Caco-2 (cell line): ENCODE measurements at regions not wholly inside any gene's neighbourhood (a gene's known extent, or its start where the extent isn't known, plus 50 kb on each side); places are given as distances from the start of the nearest gene placed in this dataset.

Experiments used
- BruUV-seq: library from RNA; stranded (reverse); fragments of 400-500 nt; replicated peaks from 2 replicates; lab custom pipeline; 2021; lab: Mats Ljungman, UMichigan
- CTCF ChIA-PET: fragments of 300-600 bp; sonication (Branson Sonifier 250); formaldehyde crosslinking; loops from one replicate; lab custom pipeline; 2022; ENCODE audit warnings: antibody characterized with exemption; lab: Charles Lee
- POLR2A ChIA-PET: fragments of 300-600 bp; sonication (Branson Sonifier 250); formaldehyde crosslinking; loops from one replicate; lab custom pipeline; 2022; ENCODE audit warnings: antibody characterized with exemption; lab: Charles Lee
- DNase-seq, 2 experiments: peaks; one replicate each; pipeline versions ENCODE4 v3.0.0 to v3.0.0-alpha.2; 2020 to 2022
- H3K27me3 ChIP-seq: replicated peaks from 2 replicates; pipeline ENCODE4 v1.6.0; 2011; ENCODE audit warnings: low read length; ENCODE audit not compliant: control insufficient read depth, insufficient read depth
- H3K36me3 ChIP-seq: 2 replicates; pipeline ENCODE4 v1.5.1; 2011; ENCODE audit warnings: low read length; ENCODE audit not compliant: control insufficient read depth, insufficient read depth
- H3K4me1 ChIP-seq: fragments of 250-450 bp; sonication (Bioruptor Pico); 2 replicates; pipeline ENCODE4 v1.5.1; 2020; ENCODE audit warnings: mild to moderate bottlenecking
- H3K4me3 ChIP-seq: 2 replicates; pipeline ENCODE4 v1.5.1; 2011; ENCODE audit warnings: low read depth, mild to moderate bottlenecking, control low read depth, low read length
- H3K9me3 ChIP-seq: fragments of 250-450 bp; sonication (Bioruptor Pico); 2 replicates; pipeline ENCODE4 v1.5.1; 2020; ENCODE audit warnings: mild to moderate bottlenecking, moderate library complexity
- H3K27ac Mint-ChIP-seq: one replicate; pipeline ENCODE4 v1.8.0; 2022; ENCODE audit warnings: mixed read lengths; ENCODE audit not compliant: unreplicated experiment
- H3K27me3 Mint-ChIP-seq: one replicate; pipeline ENCODE4 v1.8.0; 2022; ENCODE audit warnings: mixed read lengths; ENCODE audit not compliant: insufficient read depth, unreplicated experiment
- H3K36me3 Mint-ChIP-seq: one replicate; pipeline ENCODE4 v1.8.0; 2022; ENCODE audit warnings: mild to moderate bottlenecking, mixed read lengths; ENCODE audit not compliant: insufficient read depth, unreplicated experiment
- H3K4me1 Mint-ChIP-seq: one replicate; pipeline ENCODE4 v1.8.0; 2022; ENCODE audit warnings: low read depth, mixed read lengths; ENCODE audit not compliant: unreplicated experiment
- H3K4me3 Mint-ChIP-seq: one replicate; pipeline ENCODE4 v1.8.0; 2022; ENCODE audit warnings: mild to moderate bottlenecking, moderate library complexity, mixed read lengths; ENCODE audit not compliant: unreplicated experiment
- H3K9me3 Mint-ChIP-seq: one replicate; pipeline ENCODE4 v1.8.0; 2022; ENCODE audit warnings: mixed read lengths; ENCODE audit not compliant: unreplicated experiment
- intact Hi-C: fragments of 100-400 bp; cut with micrococcal nuclease; formaldehyde crosslinking; loops from one replicate; pipeline ENCODE4 v1.10.0; 2022; ENCODE audit not compliant: unreplicated experiment
- TF ChIP-seq, protein P1 (sequence below), 2 experiments: fragments of 200-600 bp in 1 of 2; IDR thresholded peaks; 1 replicate in 1 of 2; 2 replicates in 1 of 2; pipeline versions ENCODE4 v1.5.1 to v1.8.0; 2011 to 2022; ENCODE audit warnings: antibody characterized with exemption in 1 of 2, control low read depth in 1 of 2, inconsistent platforms in 1 of 2, low read depth in 1 of 2, low read length in 1 of 2, mild to moderate bottlenecking in 1 of 2, moderate library complexity in 1 of 2; ENCODE audit not compliant: insufficient read depth in 1 of 2, severe bottlenecking in 1 of 2, unreplicated experiment in 1 of 2

GRCh38 chr2:240297256-240298116, 138.0 kb upstream of the GPC1 start:
- CTCF ChIA-PET = no interaction called here
- POLR2A ChIA-PET = no interaction called here
- Mint-ChIP-seq H3K27ac (no peak overlapping the region), H3K4me3 (no peak overlapping the region), H3K27me3 (no peaks in the 10 kb centered on the region), H3K9me3 (no peaks in the 10 kb centered on the region), H3K4me1 (no peaks in the 10 kb centered on the region), H3K36me3 (no peaks in the 10 kb centered on the region)
- Histone ChIP-seq H3K9me3 (no peaks in the 10 kb centered on the region), H3K4me1 (no peaks in the 10 kb centered on the region), H3K4me3 (no peak overlapping the region), H3K27me3 (no peaks in the 10 kb centered on the region), H3K36me3 (no peaks in the 10 kb centered on the region)
- TF ChIP-seq, protein P1, sequence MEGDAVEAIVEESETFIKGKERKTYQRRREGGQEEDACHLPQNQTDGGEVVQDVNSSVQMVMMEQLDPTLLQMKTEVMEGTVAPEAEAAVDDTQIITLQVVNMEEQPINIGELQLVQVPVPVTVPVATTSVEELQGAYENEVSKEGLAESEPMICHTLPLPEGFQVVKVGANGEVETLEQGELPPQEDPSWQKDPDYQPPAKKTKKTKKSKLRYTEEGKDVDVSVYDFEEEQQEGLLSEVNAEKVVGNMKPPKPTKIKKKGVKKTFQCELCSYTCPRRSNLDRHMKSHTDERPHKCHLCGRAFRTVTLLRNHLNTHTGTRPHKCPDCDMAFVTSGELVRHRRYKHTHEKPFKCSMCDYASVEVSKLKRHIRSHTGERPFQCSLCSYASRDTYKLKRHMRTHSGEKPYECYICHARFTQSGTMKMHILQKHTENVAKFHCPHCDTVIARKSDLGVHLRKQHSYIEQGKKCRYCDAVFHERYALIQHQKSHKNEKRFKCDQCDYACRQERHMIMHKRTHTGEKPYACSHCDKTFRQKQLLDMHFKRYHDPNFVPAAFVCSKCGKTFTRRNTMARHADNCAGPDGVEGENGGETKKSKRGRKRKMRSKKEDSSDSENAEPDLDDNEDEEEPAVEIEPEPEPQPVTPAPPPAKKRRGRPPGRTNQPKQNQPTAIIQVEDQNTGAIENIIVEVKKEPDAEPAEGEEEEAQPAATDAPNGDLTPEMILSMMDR (IDR thresholded peaks at IDR 0.05; ENCODE audit: insufficient read depth in 1 of 2, low read depth in 1 of 2, low read length in 1 of 2, severe bottlenecking in 1 of 2, unreplicated experiment in 1 of 2) = no peak
- no TSS peak for BruUV-seq
- intact Hi-C loops = no loop called here
- DNase-seq = no peak

DNA sequence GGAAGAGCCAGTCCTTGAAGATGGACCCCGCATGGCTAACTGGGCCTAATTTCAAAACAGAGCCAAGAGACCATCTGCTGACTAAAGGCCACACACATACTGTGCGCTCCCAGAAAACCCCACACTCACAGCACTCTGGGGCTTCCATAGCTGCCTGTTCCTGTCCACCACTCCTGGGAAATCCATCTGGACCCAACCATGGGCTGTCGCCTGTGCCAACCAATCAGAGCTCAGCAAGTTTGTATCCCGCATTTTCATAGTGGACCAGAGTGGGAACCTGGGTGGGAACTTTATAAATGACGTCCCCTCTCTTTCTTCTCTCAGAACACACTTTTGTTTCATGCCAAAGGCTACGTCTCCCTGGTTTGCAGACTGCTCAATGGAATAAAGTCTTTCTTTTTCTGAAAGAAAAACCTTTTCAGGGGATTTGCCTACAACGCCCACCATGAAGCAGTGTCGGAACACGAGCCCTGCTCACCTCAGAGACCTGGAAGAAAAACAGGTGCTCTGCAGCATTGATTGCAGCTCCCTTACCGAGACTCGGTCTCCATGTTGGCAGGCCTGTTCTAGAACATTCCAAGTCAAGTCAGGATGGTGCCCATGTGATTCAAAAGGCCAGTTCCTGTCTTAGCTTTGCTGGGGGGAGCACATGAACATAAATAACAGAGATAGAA, 137.2 kb upstream of the GPC1 start:
- no peaks in the 10 kb centered on the region for H3K9me3 ChIP-seq
- BruUV-seq = no TSS peak
- intact Hi-C loops = no loop called here
- Mint-ChIP-seq H3K4me3 (no peak overlapping the region), H3K4me1 (no peaks in the 10 kb centered on the region), H3K27me3 (no peaks in the 10 kb centered on the region), H3K27ac (no peak overlapping the region), H3K9me3 (no peaks in the 10 kb centered on the region), H3K36me3 (no peaks in the 10 kb centered on the region)
- H3K27me3 ChIP-seq = no peaks in the 10 kb centered on the region
- no peaks in the 10 kb centered on the region for H3K36me3 ChIP-seq
- ChIA-PET CTCF (no interaction called here), POLR2A (no interaction called here)
- no peak overlapping the region for H3K4me3 ChIP-seq
- TF ChIP-seq, protein P1 (IDR thresholded peaks at IDR 0.05; ENCODE audit: insufficient read depth in 1 of 2, low read depth in 1 of 2, low read length in 1 of 2, severe bottlenecking in 1 of 2, unreplicated experiment in 1 of 2) = no peak
- no peak for DNase-seq
- no peaks in the 10 kb centered on the region for H3K4me1 ChIP-seq

DNA sequence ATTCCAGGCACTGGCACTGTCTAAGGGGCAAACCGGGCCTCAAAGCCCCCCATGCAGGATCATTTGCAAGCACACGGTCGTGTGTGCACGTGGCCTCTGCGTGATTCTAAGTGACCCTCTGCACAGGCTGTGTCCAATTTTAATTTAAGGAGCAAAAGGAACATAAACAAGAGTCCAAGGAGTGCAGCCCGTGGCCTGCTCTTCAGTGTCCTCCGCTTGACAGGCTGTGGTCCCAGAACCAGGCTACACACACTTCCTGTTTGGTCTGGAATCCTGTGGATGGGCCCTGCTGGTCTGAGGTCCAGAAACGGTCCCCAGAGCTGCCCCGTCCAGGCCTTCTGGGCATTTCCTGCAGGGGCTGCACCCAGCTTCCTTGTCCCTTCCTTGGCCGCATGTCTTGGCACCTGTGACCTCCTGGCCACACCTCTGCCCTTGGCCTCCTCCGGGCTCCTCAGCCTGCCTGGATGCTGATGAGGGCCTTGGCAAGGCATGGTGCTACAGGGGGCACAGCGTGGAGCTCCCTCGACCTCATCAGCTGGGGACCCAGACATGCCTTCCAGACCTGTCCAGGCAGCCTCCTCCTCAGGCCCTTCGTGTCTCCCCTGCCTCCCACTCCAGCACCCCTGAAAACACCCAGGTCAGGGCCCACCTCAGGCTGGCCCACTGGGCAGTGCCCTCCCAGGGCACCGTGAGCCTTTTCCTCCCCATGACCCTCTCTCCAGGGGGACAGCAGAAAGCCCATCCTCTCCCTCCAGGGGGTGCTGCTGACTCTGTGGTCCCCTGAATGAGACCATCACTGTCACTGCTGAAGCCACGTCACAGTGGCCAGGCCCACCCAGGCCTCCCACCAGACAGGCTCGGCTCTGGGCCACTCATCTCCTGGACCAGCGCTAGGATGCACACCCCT, 136.4 kb upstream of the GPC1 start:
- no peak overlapping the region for H3K27ac Mint-ChIP-seq
- intact Hi-C loops = no loop called here
- H3K4me1 Mint-ChIP-seq = no peaks in the 10 kb centered on the region
- BruUV-seq = no TSS peak
- no peak overlapping the region for H3K4me3 Mint-ChIP-seq
- TF ChIP-seq, protein P1 (IDR thresholded peaks at IDR 0.05; ENCODE audit: insufficient read depth in 1 of 2, low read depth in 1 of 2, low read length in 1 of 2, severe bottlenecking in 1 of 2, unreplicated experiment in 1 of 2) = no peak
- H3K27me3 Mint-ChIP-seq = no peaks in the 10 kb centered on the region
- no peak for DNase-seq
- Histone ChIP-seq H3K27me3 (no peaks in the 10 kb centered on the region), H3K36me3 (no peaks in the 10 kb centered on the region), H3K4me3 (no peak overlapping the region), H3K9me3 (no peaks in the 10 kb centered on the region), H3K4me1 (no peaks in the 10 kb centered on the region)
- POLR2A ChIA-PET = no interaction called here
- no peaks in the 10 kb centered on the region for H3K9me3 Mint-ChIP-seq
- H3K36me3 Mint-ChIP-seq = no peaks in the 10 kb centered on the region
- CTCF ChIA-PET = no interaction called here
